Upper lobe of left lung (tissue), 6 donors: ENCODE measurements at regions not wholly inside any gene's neighbourhood (a gene's known extent, or its start where the extent isn't known, plus 50 kb on each side); places are given as distances from the start of the nearest gene placed in this dataset.

Experiments
- ATAC-seq, 2 donors: fragments of 200-7000 bp; cut with Tn5 transposase; one replicate each; pipeline ENCODE4 v1.9.1; 2022; ENCODE audit warnings: mild to moderate bottlenecking in 2 of 2, moderate library complexity in 2 of 2; ENCODE audit not compliant: low FRiP score in 2 of 2
- DNase-seq, 2 donors: peaks; one replicate each; pipeline ENCODE4 v3.0.0-alpha.2; 2019 to 2020
- H3K27ac ChIP-seq, 4 donors: fragments of 200-600 bp; sonication (generic); one replicate each; pipeline ENCODE4 v1.5.1; 2016 to 2019
- H3K27me3 ChIP-seq, 4 donors: fragments of 200-600 bp; sonication (generic); one replicate each; pipeline ENCODE4 v1.5.1; 2017 to 2019
- H3K36me3 ChIP-seq, 4 donors: fragments of 200-600 bp; sonication (generic); one replicate each; pipeline ENCODE4 v1.5.1; 2016 to 2019
- H3K4me1 ChIP-seq, 4 donors: fragments of 200-600 bp; sonication (generic); one replicate each; pipeline ENCODE4 v1.5.1; 2018 to 2019
- H3K4me3 ChIP-seq, 4 donors: fragments of 200-600 bp; sonication (generic); one replicate each; pipeline ENCODE4 v1.5.1; 2017 to 2019; ENCODE audit warnings: mild to moderate bottlenecking in 2 of 4, moderate library complexity in 1 of 4
- H3K9me3 ChIP-seq, 4 donors: fragments of 200-600 bp; sonication (generic); one replicate each; pipeline ENCODE4 v1.5.1; 2018 to 2019
- CTCF ChIP-seq, 6 experiments: fragments of 450-650 bp in 4 of 6; fragments of 200-600 bp in 2 of 6; sonication (generic) in 2 of 6; IDR thresholded peaks; one replicate each; pipeline ENCODE4 v1.5.1; 2016 to 2019; ENCODE audit warnings: antibody characterized with exemption in 6 of 6
- EP300 ChIP-seq, 4 donors: sonication (generic); formaldehyde crosslinking; IDR thresholded peaks; one replicate each; pipeline ENCODE4 v1.5.1; 2017; ENCODE audit warnings: antibody characterized with exemption in 4 of 4, control low read depth in 2 of 4
- POLR2A ChIP-seq, 4 donors: fragments of 450-650 bp; IDR thresholded peaks; one replicate each; pipeline ENCODE4 v1.5.1; 2016 to 2017; ENCODE audit warnings: antibody characterized with exemption in 4 of 4, mild to moderate bottlenecking in 2 of 4
- POLR2AphosphoS5 ChIP-seq, 2 donors: sonication (generic); formaldehyde crosslinking; IDR thresholded peaks; one replicate each; pipeline ENCODE4 v1.5.1; 2017; ENCODE audit warnings: antibody characterized with exemption in 2 of 2
- WGBS, 2 donors: methylation state at CpG; one replicate each; pipeline ENCODE4 v1.1.5; 2017 to 2018; 5-methylcytosine and 5-hydroxymethylcytosine counted together
- donor health status: DM: no; HTN: no; CAD: no; lungs with moderate emphysema.
- donor health status: DM: no; HTN: yes; CAD: no; lungs with severe emphysema.

- DNase-seq: no peak
- 74 to 93% methylated on average over 1 of the region's 1 CpG for WGBS, 2 donors
- TF ChIP-seq POLR2AphosphoS5 (IDR thresholded peaks at IDR 0.05) (no peak), POLR2A (IDR thresholded peaks at IDR 0.05) (no peak), EP300 (IDR thresholded peaks at IDR 0.05) (no peak), CTCF (IDR thresholded peaks at IDR 0.05) (no peak)
- no peak overlapping the region for H3K27ac ChIP-seq
- no peaks in the 10 kb centered on the region for H3K27me3 ChIP-seq
- H3K4me1 ChIP-seq: no peaks in the 10 kb centered on the region
- ATAC-seq: no peak
- H3K9me3 ChIP-seq: no peaks in the 10 kb centered on the region
- H3K36me3 ChIP-seq: no peaks in the 10 kb centered on the region
- H3K4me3 ChIP-seq: no peak overlapping the region
Measured at GRCh38 chr14:55909879-55910278, 208.3 kb upstream of the PELI2 start.

DNA sequence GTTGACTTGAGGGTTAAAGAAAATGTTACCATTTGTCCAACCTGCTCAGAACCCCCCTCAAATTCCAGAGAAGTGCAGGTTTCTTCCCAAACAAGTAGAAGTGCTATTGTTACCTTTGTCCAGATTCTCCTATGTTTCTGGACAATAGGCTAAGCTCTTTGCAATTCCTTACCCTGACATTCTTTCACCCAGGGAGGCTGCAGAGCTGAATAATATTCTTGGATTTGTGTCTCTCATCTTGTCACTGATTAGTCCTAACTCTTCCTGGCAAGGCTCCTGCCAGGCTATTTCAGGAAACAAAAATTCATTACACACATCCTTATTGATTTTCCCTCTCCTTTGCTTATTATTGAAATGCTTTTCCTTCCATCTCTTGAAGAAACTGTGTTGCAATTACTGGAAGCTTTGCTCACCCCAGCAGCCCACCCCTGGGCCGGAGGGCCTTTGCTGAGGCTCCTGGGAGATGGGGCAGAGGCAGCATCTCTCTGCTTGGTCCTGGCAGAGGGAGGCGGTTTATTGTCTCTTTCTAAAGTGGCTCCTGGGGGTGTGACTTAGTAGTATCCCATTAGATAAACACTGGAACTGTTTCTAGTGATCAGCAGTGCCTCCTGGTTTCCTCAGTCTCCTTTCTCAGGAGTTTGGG, 207.5 kb upstream of the PELI2 start:
- ATAC-seq (no peak), DNase-seq (peak in 1 of 2 donors; percentile 1)
- H3K9me3 ChIP-seq: no peaks in the 10 kb centered on the region
- no peak overlapping the region for H3K27ac ChIP-seq
- no peaks in the 10 kb centered on the region for H3K4me1 ChIP-seq
- H3K36me3 ChIP-seq: no peaks in the 10 kb centered on the region
- H3K4me3 ChIP-seq: no peak overlapping the region
- no peaks in the 10 kb centered on the region for H3K27me3 ChIP-seq
- WGBS, 2 donors: 70 to 83% methylated on average over 2 of the region's 2 CpGs
- TF ChIP-seq POLR2AphosphoS5 (IDR thresholded peaks at IDR 0.05) (no peak), POLR2A (IDR thresholded peaks at IDR 0.05) (no peak), EP300 (IDR thresholded peaks at IDR 0.05) (no peak), CTCF (IDR thresholded peaks at IDR 0.05) (no peak)

GRCh38 chr14:55911776-55912175, 206.4 kb upstream of the PELI2 start:
- Histone ChIP-seq H3K9me3 (no peaks in the 10 kb centered on the region), H3K4me3 (no peak overlapping the region), H3K27ac (no peak overlapping the region), H3K36me3 (no peaks in the 10 kb centered on the region), H3K4me1 (no peaks in the 10 kb centered on the region), H3K27me3 (no peaks in the 10 kb centered on the region)
- 95 to 97% methylated on average over 4 of the region's 4 CpGs for WGBS, 2 donors
- TF ChIP-seq EP300 (IDR thresholded peaks at IDR 0.05): no peak
- no peak for TF ChIP-seq POLR2A (IDR thresholded peaks at IDR 0.05)
- no peak for TF ChIP-seq POLR2AphosphoS5 (IDR thresholded peaks at IDR 0.05)
- TF ChIP-seq CTCF (IDR thresholded peaks at IDR 0.05): no peak
- no peak for ATAC-seq
- DNase-seq: no peak

GRCh38 chr14:55912344-55912743, 205.9 kb upstream of the PELI2 start:
- no peak for TF ChIP-seq CTCF (IDR thresholded peaks at IDR 0.05)
- no peak for TF ChIP-seq POLR2AphosphoS5 (IDR thresholded peaks at IDR 0.05)
- no peak for TF ChIP-seq EP300 (IDR thresholded peaks at IDR 0.05)
- TF ChIP-seq POLR2A (IDR thresholded peaks at IDR 0.05): no peak
- DNase-seq (no peak), ATAC-seq (peak; percentile 12 to 63)
- Histone ChIP-seq H3K4me1 (no peaks in the 10 kb centered on the region), H3K27me3 (no peaks in the 10 kb centered on the region), H3K4me3 (no peak overlapping the region), H3K36me3 (no peaks in the 10 kb centered on the region), H3K27ac (no peak overlapping the region), H3K9me3 (no peaks in the 10 kb centered on the region)
- WGBS, 2 donors: 90 to 95% methylated on average over 2 to 5 of the region's 5 CpGs

DNA sequence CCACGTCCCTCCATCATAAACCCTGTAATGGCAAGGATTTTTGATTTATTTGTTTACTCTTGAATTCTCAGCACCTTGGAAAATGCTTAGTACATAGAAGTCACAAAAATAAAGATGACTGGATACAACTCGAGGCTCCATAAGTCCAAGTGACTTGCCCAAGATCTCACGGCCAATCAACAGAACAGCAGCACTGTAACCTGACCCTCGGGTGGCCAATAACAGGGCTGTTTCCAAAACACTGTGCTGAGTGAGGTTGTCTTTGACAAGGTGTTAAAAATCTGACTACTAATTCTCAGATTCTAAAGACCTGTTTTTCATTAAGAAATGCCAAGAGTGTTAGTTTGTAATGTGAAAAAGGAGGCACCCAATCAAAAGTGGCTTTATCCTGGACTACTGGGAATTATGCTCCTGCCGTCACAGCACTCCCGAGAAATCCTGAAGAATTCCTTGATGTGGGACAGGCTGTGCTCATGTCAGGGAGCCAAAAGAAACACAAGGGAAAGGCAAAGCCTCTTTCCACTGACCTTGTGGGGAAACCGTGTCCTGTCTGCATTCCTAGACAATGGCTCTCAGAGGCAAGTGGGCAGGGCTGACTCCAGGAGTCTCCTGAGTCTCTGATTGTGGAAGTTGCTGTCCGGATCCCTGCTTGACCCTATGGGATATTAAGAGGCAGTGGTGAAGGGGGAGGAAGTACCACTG, 204.7 kb upstream of the PELI2 start:
- Histone ChIP-seq H3K27me3 (no peaks in the 10 kb centered on the region), H3K9me3 (no peaks in the 10 kb centered on the region), H3K4me3 (no peak overlapping the region), H3K36me3 (no peaks in the 10 kb centered on the region), H3K4me1 (no peaks in the 10 kb centered on the region), H3K27ac (no peak overlapping the region)
- 70 to 73% methylated on average over 8 of the region's 8 CpGs for WGBS, 2 donors
- DNase-seq (no peak), ATAC-seq (no peak)
- TF ChIP-seq POLR2AphosphoS5 (IDR thresholded peaks at IDR 0.05) (peak in 1 of 2 donors; percentile 26), CTCF (IDR thresholded peaks at IDR 0.05) (no peak), EP300 (IDR thresholded peaks at IDR 0.05) (peak in 1 of 4 donors; percentile 41)
